Fibroblast of lung (primary cell): ENCODE measurements at regions not wholly inside any gene's neighbourhood (a gene's known extent, or its start where the extent isn't known, plus 50 kb on each side); places are given as distances from the start of the nearest gene placed in this dataset.

Source experiments
- DNase-seq, 2 donors: peaks; one replicate each; pipeline versions ENCODE4 v3.0.0 to v3.0.0-alpha.2; 2010; ENCODE audit warnings: low read depth in 2 of 2
- H2AFZ ChIP-seq: 2 replicates; pipeline ENCODE4 v1.5.1; 2012; ENCODE audit warnings: low read length, control low read depth, inconsistent platforms
- H3K27ac ChIP-seq: 2 replicates; pipeline ENCODE4 v1.5.1; 2011; ENCODE audit warnings: low read length, control low read depth; ENCODE audit not compliant: insufficient read depth
- H3K27me3 ChIP-seq: 2 replicates; pipeline ENCODE4 v1.5.1; 2011; ENCODE audit warnings: mild to moderate bottlenecking, low read length; ENCODE audit not compliant: control insufficient read depth, insufficient read depth
- H3K36me3 ChIP-seq: 2 replicates; pipeline ENCODE4 v1.5.1; 2011; ENCODE audit warnings: low read length; ENCODE audit not compliant: control insufficient read depth, insufficient read depth
- H3K4me1 ChIP-seq: 2 replicates; pipeline ENCODE4 v1.5.1; 2011; ENCODE audit warnings: low read length; ENCODE audit not compliant: control insufficient read depth, insufficient read depth; ENCODE audit errors: extremely low read depth
- H3K4me2 ChIP-seq: 2 replicates; pipeline ENCODE4 v1.5.1; 2011; ENCODE audit warnings: low read length, control low read depth; ENCODE audit not compliant: insufficient read depth; ENCODE audit errors: extremely low read depth
- H3K4me3 ChIP-seq, 4 experiments: fragments of 200-600 bp in 1 of 4; sonication (generic) in 1 of 4; replicated peaks in 1 of 4; 2 replicates each; pipeline ENCODE4 v1.5.1; 2011 to 2016; ENCODE audit warnings: low read length in 4 of 4, low read depth in 3 of 4, mild to moderate bottlenecking in 3 of 4, control low read depth in 2 of 4, inconsistent platforms in 1 of 4, mixed read lengths in 1 of 4; ENCODE audit not compliant: insufficient read depth in 1 of 4; ENCODE audit errors: control extremely low read depth in 1 of 4
- H3K79me2 ChIP-seq: 2 replicates; pipeline ENCODE4 v1.5.1; 2012; ENCODE audit warnings: mild to moderate bottlenecking, low read length, inconsistent platforms; ENCODE audit not compliant: control insufficient read depth, insufficient read depth
- H3K9ac ChIP-seq: 2 replicates; pipeline ENCODE4 v1.5.1; 2011; ENCODE audit warnings: mild to moderate bottlenecking, low read length, control low read depth; ENCODE audit not compliant: insufficient read depth
- H3K9me3 ChIP-seq: 2 replicates; pipeline ENCODE4 v1.5.1; 2012; ENCODE audit warnings: low read depth, low read length; ENCODE audit not compliant: control insufficient read depth, insufficient read depth
- H4K20me1 ChIP-seq: 2 replicates; pipeline ENCODE4 v1.5.1; 2011; ENCODE audit warnings: low read length; ENCODE audit not compliant: control insufficient read depth, insufficient read depth; ENCODE audit errors: extremely low read depth
- CTCF ChIP-seq, 2 donors: IDR thresholded peaks in 1 of 2; conservative IDR thresholded peaks in 1 of 2; 1 replicate in 1 of 2; 2 replicates in 1 of 2; pipeline ENCODE4 v1.5.1; 2011 to 2012; ENCODE audit warnings: low read length in 2 of 2, control low read depth in 1 of 2, inconsistent platforms in 1 of 2, low read depth in 1 of 2, mild to moderate bottlenecking in 1 of 2
- EZH2 ChIP-seq: IDR thresholded peaks from 2 replicates; pipeline ENCODE4 v1.5.1; 2012; ENCODE audit warnings: low read length, control low read depth, mild to moderate bottlenecking; ENCODE audit errors: missing control alignments

- Histone ChIP-seq H3K4me1 (no peaks in the 10 kb centered on the region), H4K20me1 (no peaks in the 10 kb centered on the region), H3K27ac (no peak overlapping the region), H2AFZ (no peak overlapping the region), H3K9ac (no peak overlapping the region), H3K4me2 (no peak overlapping the region), H3K79me2 (no peaks in the 10 kb centered on the region), H3K9me3 (no peaks in the 10 kb centered on the region), H3K27me3 (no peaks in the 10 kb centered on the region), H3K36me3 (no peaks in the 10 kb centered on the region), H3K4me3 (no peak overlapping the region)
- TF ChIP-seq EZH2, result no peak
- TF ChIP-seq CTCF (conservative IDR thresholded peaks at IDR 0.05 in 1 of 2, IDR thresholded peaks at IDR 0.05 in 1 of 2; ENCODE audit: low read depth in 1 of 2, low read length in 2 of 2), result no peak
- DNase-seq, result no peak
Observed at GRCh38 chr9:90960941-90961340, 159.3 kb downstream of the SYK start.

GRCh38 chr9:90961375-90961774, 159.8 kb downstream of the SYK start:
- no peak overlapping the region for H3K4me2 ChIP-seq
- peak in 1 of 2 donors; percentile 70 for DNase-seq

More at GRCh38 chr9:90961375-90961774, 159.8 kb downstream of the SYK start:
- Histone ChIP-seq H3K27me3 (no peaks in the 10 kb centered on the region), H3K9ac (no peak overlapping the region), H3K4me1 (no peaks in the 10 kb centered on the region), H4K20me1 (no peaks in the 10 kb centered on the region), H2AFZ (no peak overlapping the region), H3K9me3 (no peaks in the 10 kb centered on the region), H3K4me3 (no peak overlapping the region), H3K27ac (no peak overlapping the region), H3K79me2 (no peaks in the 10 kb centered on the region), H3K36me3 (no peaks in the 10 kb centered on the region)
- TF ChIP-seq EZH2 (no peak), CTCF (conservative IDR thresholded peaks at IDR 0.05 in 1 of 2, IDR thresholded peaks at IDR 0.05 in 1 of 2; ENCODE audit: low read depth in 1 of 2, low read length in 2 of 2) (no peak)
